ENCODE measurements at regions not wholly inside any gene's neighbourhood (a gene's known extent, or its start where the extent isn't known, plus 50 kb on each side); places are given as distances from the start of the nearest gene placed in this dataset.

DNA sequence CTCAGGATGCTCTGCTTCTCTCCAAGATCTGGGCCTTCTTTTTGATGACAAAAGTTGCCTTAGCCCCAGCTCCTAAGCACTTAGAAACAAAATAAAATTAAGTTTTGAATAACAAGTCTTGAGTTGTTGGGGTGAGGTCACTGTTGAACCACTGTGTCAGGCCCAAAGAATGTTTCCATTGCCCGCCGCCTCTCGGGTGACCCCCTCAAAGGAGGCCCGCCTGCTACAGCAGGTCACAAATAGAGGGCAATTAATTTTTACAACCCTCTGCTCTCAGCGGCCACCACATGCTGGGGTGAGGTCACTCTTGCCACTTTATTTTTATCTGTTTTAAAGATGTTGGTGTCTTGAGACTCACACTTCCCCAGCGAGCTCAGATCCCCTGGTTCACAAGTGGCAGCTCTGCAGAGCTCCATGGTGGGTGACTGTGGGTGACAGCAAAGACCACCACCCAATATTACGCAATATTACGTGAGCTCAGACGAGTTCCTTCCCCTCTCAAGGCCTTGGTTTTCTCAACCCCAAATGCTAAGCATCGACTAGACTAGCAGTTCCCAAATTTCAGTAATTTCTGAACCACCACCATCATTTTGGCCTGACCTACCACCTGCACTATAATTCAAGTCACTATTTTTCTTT is 247.7 kb upstream of the PMEPA1 start:
- TF ChIP-seq, protein P1, sequence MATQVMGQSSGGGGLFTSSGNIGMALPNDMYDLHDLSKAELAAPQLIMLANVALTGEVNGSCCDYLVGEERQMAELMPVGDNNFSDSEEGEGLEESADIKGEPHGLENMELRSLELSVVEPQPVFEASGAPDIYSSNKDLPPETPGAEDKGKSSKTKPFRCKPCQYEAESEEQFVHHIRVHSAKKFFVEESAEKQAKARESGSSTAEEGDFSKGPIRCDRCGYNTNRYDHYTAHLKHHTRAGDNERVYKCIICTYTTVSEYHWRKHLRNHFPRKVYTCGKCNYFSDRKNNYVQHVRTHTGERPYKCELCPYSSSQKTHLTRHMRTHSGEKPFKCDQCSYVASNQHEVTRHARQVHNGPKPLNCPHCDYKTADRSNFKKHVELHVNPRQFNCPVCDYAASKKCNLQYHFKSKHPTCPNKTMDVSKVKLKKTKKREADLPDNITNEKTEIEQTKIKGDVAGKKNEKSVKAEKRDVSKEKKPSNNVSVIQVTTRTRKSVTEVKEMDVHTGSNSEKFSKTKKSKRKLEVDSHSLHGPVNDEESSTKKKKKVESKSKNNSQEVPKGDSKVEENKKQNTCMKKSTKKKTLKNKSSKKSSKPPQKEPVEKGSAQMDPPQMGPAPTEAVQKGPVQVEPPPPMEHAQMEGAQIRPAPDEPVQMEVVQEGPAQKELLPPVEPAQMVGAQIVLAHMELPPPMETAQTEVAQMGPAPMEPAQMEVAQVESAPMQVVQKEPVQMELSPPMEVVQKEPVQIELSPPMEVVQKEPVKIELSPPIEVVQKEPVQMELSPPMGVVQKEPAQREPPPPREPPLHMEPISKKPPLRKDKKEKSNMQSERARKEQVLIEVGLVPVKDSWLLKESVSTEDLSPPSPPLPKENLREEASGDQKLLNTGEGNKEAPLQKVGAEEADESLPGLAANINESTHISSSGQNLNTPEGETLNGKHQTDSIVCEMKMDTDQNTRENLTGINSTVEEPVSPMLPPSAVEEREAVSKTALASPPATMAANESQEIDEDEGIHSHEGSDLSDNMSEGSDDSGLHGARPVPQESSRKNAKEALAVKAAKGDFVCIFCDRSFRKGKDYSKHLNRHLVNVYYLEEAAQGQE (IDR thresholded peaks at IDR 0.05; ENCODE audit: insufficient read depth in 1 of 2, low read depth in 2 of 2, low read length in 2 of 2): no peak
- no peak for TF ChIP-seq POLR2AphosphoS5 (IDR thresholded peaks at IDR 0.05; ENCODE audit: low read depth, low read length)
- TF ChIP-seq SIN3A (IDR thresholded peaks at IDR 0.05; ENCODE audit: borderline replicate concordance, insufficient read depth, low read length): no peak
- TF ChIP-seq TAF1 (IDR thresholded peaks at IDR 0.05; ENCODE audit: borderline replicate concordance, insufficient read depth, low read length): no peak
